PC-3 (cell line): ENCODE measurements at regions not wholly inside any gene's neighbourhood (a gene's known extent, or its start where the extent isn't known, plus 50 kb on each side); places are given as distances from the start of the nearest gene placed in this dataset.

ENCODE experiments used
- CTCF ChIP-seq: fragments of 300-600 bp; sonication (generic); conservative IDR thresholded peaks from 2 replicates; pipeline ENCODE4 v1.5.1; 2017; ENCODE audit warnings: antibody characterized with exemption, low read depth, mild to moderate bottlenecking, low read length
- EZH2 ChIP-seq: fragments of 300-600 bp; sonication (generic); IDR thresholded peaks from one replicate; pipeline ENCODE4 v1.6.1; 2017; ENCODE audit warnings: antibody characterized with exemption, mild to moderate bottlenecking, low read length; ENCODE audit not compliant: unreplicated experiment

GRCh38 chr19:30168760-30169159 lies 203.4 kb upstream of the ZNF536 start:
- TF ChIP-seq CTCF, result no peak
- TF ChIP-seq EZH2, result no peak
